CD14-positive monocyte (primary cell): ENCODE measurements at regions not wholly inside any gene's neighbourhood (a gene's known extent, or its start where the extent isn't known, plus 50 kb on each side); places are given as distances from the start of the nearest gene placed in this dataset.

ENCODE experiments used
- DNase-seq, 3 donors: peaks; one replicate each; pipeline ENCODE4 v3.0.0-alpha.2; 2011 to 2022
- H2AFZ ChIP-seq: 2 replicates; pipeline ENCODE4 v1.6.0; 2012; ENCODE audit warnings: mild to moderate bottlenecking, low read depth, low read length, inconsistent platforms; ENCODE audit not compliant: insufficient read depth, poor library complexity, severe bottlenecking
- H3K27ac ChIP-seq, 2 donors: 1 replicate in 1 of 2; 2 replicates in 1 of 2; pipeline ENCODE4 v1.5.1; 2012 to 2013; ENCODE audit warnings: low read length in 2 of 2, control low read depth in 1 of 2, inconsistent platforms in 1 of 2, low read depth in 1 of 2, mild to moderate bottlenecking in 1 of 2
- H3K27me3 ChIP-seq, 2 donors: one replicate each; pipeline versions ENCODE4 v1.6.0 to v1.6.1; 2011 to 2013; ENCODE audit warnings: low read length in 2 of 2; ENCODE audit not compliant: control insufficient read depth in 2 of 2, insufficient read depth in 2 of 2
- H3K36me3 ChIP-seq, 2 donors: replicated peaks in 1 of 2; 1 replicate in 1 of 2; 2 replicates in 1 of 2; pipeline versions ENCODE4 v1.5.1 to v1.6.1; 2012 to 2013; ENCODE audit warnings: low read length in 2 of 2, control low read depth in 1 of 2, inconsistent platforms in 1 of 2, mild to moderate bottlenecking in 1 of 2; ENCODE audit not compliant: insufficient read depth in 2 of 2, control insufficient read depth in 1 of 2
- H3K4me1 ChIP-seq, 2 donors: 1 replicate in 1 of 2; 2 replicates in 1 of 2; pipeline versions ENCODE4 v1.5.1 to v1.6.1; 2012 to 2013; ENCODE audit warnings: low read length in 2 of 2, control low read depth in 1 of 2, inconsistent platforms in 1 of 2, mild to moderate bottlenecking in 1 of 2, moderate library complexity in 1 of 2; ENCODE audit not compliant: insufficient read depth in 2 of 2, control insufficient read depth in 1 of 2
- H3K4me2 ChIP-seq: replicated peaks from 2 replicates; pipeline ENCODE3; 2012; ENCODE audit warnings: low read length, moderate library complexity, mild to moderate bottlenecking; ENCODE audit not compliant: poor library complexity, severe bottlenecking; ENCODE audit errors: extremely low read depth
- H3K4me3 ChIP-seq, 3 experiments: fragments of 200-600 bp in 1 of 3; sonication (generic) in 1 of 3; replicated peaks in 1 of 3; 1 replicate in 2 of 3; 2 replicates in 1 of 3; pipeline ENCODE4 v1.5.1; 2011 to 2013; ENCODE audit warnings: low read length in 3 of 3, mild to moderate bottlenecking in 3 of 3, control low read depth in 2 of 3, low read depth in 2 of 3, inconsistent platforms in 1 of 3, moderate library complexity in 1 of 3
- H3K79me2 ChIP-seq: 2 replicates; pipeline ENCODE4 v1.6.0; 2012; ENCODE audit warnings: mild to moderate bottlenecking, control low read depth, inconsistent platforms, low read length, moderate library complexity; ENCODE audit not compliant: insufficient read depth
- H3K9ac ChIP-seq: 2 replicates; pipeline ENCODE4 v1.6.0; 2017; ENCODE audit warnings: low read length, mild to moderate bottlenecking; ENCODE audit not compliant: insufficient read depth, poor library complexity, severe bottlenecking
- H3K9me3 ChIP-seq, 2 donors: replicated peaks in 1 of 2; 1 replicate in 1 of 2; 2 replicates in 1 of 2; pipeline versions ENCODE4 v1.5.1 to v1.6.1; 2012 to 2013; ENCODE audit warnings: low read length in 2 of 2, control low read depth in 1 of 2; ENCODE audit not compliant: control insufficient read depth in 1 of 2, insufficient read depth in 1 of 2
- H4K20me1 ChIP-seq: 2 replicates; pipeline ENCODE4 v1.6.0; 2012; ENCODE audit warnings: mild to moderate bottlenecking, low read length, control low read depth, moderate library complexity; ENCODE audit not compliant: insufficient read depth
- H3K27ac Mint-ChIP-seq, 7 donors: one replicate each; pipeline ENCODE4 v1.8.0; 2020; ENCODE audit warnings: mild to moderate bottlenecking in 7 of 7, mixed read lengths in 7 of 7, moderate library complexity in 6 of 7, inconsistent platforms in 2 of 7
- H3K27me3 Mint-ChIP-seq, 3 donors: one replicate each; pipeline ENCODE4 v1.8.0; 2021 to 2022; ENCODE audit warnings: low read depth in 3 of 3, mild to moderate bottlenecking in 3 of 3, mixed read lengths in 3 of 3, moderate library complexity in 3 of 3, inconsistent platforms in 1 of 3
- H3K36me3 Mint-ChIP-seq, 2 donors: one replicate each; pipeline ENCODE4 v1.8.0; 2020; ENCODE audit warnings: mixed read lengths in 2 of 2, inconsistent platforms in 1 of 2, mild to moderate bottlenecking in 1 of 2
- H3K4me1 Mint-ChIP-seq: one replicate; pipeline ENCODE4 v1.8.0; 2020; ENCODE audit warnings: mild to moderate bottlenecking, mixed read lengths
- H3K4me3 Mint-ChIP-seq, 2 donors: one replicate each; pipeline ENCODE4 v1.8.0; 2020; ENCODE audit warnings: mild to moderate bottlenecking in 2 of 2, mixed read lengths in 2 of 2, moderate library complexity in 1 of 2
- H3K9me3 Mint-ChIP-seq, 7 donors: one replicate each; pipeline ENCODE4 v1.8.0; 2020 to 2022; ENCODE audit warnings: mixed read lengths in 7 of 7, mild to moderate bottlenecking in 6 of 7, moderate library complexity in 6 of 7, inconsistent platforms in 2 of 7
- WGBS: methylation state at CpG from one replicate; pipeline ENCODE4 v1.1.5; 2013; ENCODE audit warnings: missing lambda C conversion rate; ENCODE audit not compliant: insufficient coverage; 5-methylcytosine and 5-hydroxymethylcytosine counted together
- intact Hi-C, 2 donors: fragments of 100-400 bp; cut with micrococcal nuclease; formaldehyde crosslinking; loops; one replicate each; pipeline versions ENCODE4 v1.15.0 to v1.15.1; 2023
- TF ChIP-seq, protein P1 (sequence below): fragments of 200-600 bp; IDR thresholded peaks from one replicate; pipeline ENCODE4 v1.8.0; 2022; ENCODE audit warnings: antibody characterized with exemption, mild to moderate bottlenecking

DNA sequence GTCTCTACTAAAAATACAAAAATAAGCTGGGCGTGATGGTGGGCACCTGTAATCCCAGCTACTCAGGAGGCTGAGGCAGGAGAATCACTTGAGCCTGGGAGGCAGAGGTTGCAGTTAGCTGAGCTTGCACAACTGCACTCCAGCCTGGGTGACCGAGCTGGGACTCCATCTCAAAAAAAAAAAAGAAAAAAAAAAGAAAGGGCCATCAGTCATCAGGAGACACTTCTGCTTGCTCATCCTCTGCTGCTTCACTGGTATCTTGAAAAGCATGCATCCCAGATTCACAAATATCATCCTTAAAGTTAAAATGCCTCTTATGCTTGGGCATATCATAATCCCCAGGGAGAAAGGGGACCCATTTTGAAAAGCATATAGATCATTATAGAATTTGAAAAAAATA, 176.6 kb upstream of the NR2F2 start:
- Mint-ChIP-seq H3K27ac (no peak overlapping the region), H3K27me3 (peaks cover 0 to 4% (median 3%) of the 10 kb centered on the region in 3 donors), H3K4me3 (no peak overlapping the region), H3K36me3 (no peaks in the 10 kb centered on the region), H3K4me1 (no peaks in the 10 kb centered on the region), H3K9me3 (peaks cover 0 to 10% (median 2%) of the 10 kb centered on the region in 7 donors)
- no peak for DNase-seq
- H3K4me1 ChIP-seq: no peaks in the 10 kb centered on the region
- no peak overlapping the region for H3K9ac ChIP-seq
- no peaks in the 10 kb centered on the region for H3K36me3 ChIP-seq
- H3K4me3 ChIP-seq: no peak overlapping the region
- 86% methylated on average over 1 of the region's 2 CpGs for WGBS
- no peak overlapping the region for H3K27ac ChIP-seq
- H3K79me2 ChIP-seq: no peaks in the 10 kb centered on the region
- intact Hi-C loops: no loop called here
- no peaks in the 10 kb centered on the region for H3K9me3 ChIP-seq
- TF ChIP-seq, protein P1, sequence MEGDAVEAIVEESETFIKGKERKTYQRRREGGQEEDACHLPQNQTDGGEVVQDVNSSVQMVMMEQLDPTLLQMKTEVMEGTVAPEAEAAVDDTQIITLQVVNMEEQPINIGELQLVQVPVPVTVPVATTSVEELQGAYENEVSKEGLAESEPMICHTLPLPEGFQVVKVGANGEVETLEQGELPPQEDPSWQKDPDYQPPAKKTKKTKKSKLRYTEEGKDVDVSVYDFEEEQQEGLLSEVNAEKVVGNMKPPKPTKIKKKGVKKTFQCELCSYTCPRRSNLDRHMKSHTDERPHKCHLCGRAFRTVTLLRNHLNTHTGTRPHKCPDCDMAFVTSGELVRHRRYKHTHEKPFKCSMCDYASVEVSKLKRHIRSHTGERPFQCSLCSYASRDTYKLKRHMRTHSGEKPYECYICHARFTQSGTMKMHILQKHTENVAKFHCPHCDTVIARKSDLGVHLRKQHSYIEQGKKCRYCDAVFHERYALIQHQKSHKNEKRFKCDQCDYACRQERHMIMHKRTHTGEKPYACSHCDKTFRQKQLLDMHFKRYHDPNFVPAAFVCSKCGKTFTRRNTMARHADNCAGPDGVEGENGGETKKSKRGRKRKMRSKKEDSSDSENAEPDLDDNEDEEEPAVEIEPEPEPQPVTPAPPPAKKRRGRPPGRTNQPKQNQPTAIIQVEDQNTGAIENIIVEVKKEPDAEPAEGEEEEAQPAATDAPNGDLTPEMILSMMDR: no peak
- H3K4me2 ChIP-seq: no peak overlapping the region
- no peaks in the 10 kb centered on the region for H4K20me1 ChIP-seq
- H2AFZ ChIP-seq: no peak overlapping the region
- H3K27me3 ChIP-seq: no peaks in the 10 kb centered on the region

DNA sequence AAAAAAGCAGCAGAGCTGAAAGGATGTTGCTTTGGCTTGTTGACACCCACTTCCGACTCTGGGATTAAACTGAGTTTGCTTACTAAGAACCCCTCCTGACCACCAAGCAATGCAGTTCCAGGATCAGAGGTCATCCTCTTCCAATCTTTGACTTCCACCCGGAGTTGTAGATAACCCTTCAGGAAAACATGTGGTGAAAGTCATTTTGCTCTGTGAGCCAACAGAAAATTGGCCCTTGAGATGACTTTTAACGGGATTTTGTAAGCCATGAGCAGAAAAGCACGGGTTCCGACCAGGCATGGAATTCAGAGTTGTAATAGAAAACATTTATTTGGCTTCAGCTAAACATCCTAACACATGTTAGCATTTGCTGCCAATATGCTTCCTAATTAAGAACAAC, 171.6 kb upstream of the NR2F2 start:
- Histone ChIP-seq H3K4me2 (no peak overlapping the region), H4K20me1 (no peaks in the 10 kb centered on the region), H3K4me1 (no peaks in the 10 kb centered on the region), H2AFZ (no peak overlapping the region), H3K79me2 (no peaks in the 10 kb centered on the region), H3K9me3 (no peaks in the 10 kb centered on the region), H3K4me3 (no peak overlapping the region), H3K27ac (no peak overlapping the region), H3K36me3 (no peaks in the 10 kb centered on the region), H3K9ac (no peak overlapping the region), H3K27me3 (no peaks in the 10 kb centered on the region)
- Mint-ChIP-seq H3K4me3 (no peak overlapping the region), H3K9me3 (peaks cover 0 to 3% (median 0%) of the 10 kb centered on the region in 7 donors), H3K27me3 (peaks cover 0 to 4% (median 4%) of the 10 kb centered on the region in 3 donors), H3K36me3 (no peaks in the 10 kb centered on the region), H3K27ac (no peak overlapping the region), H3K4me1 (no peaks in the 10 kb centered on the region)
- TF ChIP-seq, protein P1: no peak
- DNase-seq: no peak
- WGBS: 57% methylated on average over 3 of the region's 5 CpGs
- intact Hi-C loops: no loop called here
